ENCODE measurements at regions not wholly inside any gene's neighbourhood (a gene's known extent, or its start where the extent isn't known, plus 50 kb on each side); places are given as distances from the start of the nearest gene placed in this dataset.
"Not testable (repeated sequence)": the region's sequence is repeated elsewhere in the genome, so short reads cannot be mapped to it uniquely, and the experiment has no call there.

- no peak for DNase-seq
These were observed 112.1 kb downstream of the CENPF start for GRCh38 chr1:214715126-214715525.

DNA sequence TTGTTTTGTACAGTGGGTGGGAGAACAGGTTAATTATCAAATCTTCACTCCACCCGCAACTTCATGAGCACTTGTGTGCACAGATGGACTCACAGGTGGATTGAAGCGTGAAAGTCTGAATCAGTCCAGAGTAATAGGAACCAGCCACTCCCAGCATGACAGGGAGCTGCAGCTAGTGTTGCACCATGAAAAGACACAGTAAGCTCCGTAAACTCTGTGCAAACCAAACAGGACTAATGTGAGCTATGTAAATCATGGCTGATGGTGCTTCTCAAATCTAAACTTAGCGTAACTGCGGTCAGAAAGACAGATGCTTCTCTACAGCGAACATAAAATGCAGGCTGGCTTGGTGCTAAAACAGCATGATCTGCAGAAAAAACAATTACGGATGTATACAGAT is 114.4 kb downstream of the CENPF start:
- no peak for DNase-seq

GRCh38 chr1:214718724-214719123 is 115.7 kb downstream of the CENPF start:
- no peak for DNase-seq

- DNase-seq = no peak
These were observed 116.2 kb downstream of the CENPF start for GRCh38 chr1:214719207-214719606.

DNA sequence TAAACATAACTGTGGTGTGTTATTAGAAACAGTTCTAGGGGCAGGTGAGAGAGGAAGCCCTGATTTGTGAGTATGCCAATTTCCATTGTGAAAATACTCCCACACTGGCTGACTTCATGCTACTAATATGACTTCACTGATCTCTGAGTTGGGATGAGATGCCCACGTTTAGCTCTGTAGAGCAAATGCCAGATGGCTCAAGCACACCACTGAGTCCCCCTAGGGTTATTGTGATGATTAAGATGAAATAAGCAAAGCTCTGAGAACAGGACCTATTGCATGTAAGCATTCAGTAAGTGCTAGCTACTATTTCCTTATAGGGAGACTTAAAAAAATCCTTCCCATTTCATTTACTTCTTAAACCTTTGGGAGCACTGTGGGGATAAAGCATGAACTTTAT is 117.6 kb downstream of the CENPF start:
- no peak for DNase-seq

DNA sequence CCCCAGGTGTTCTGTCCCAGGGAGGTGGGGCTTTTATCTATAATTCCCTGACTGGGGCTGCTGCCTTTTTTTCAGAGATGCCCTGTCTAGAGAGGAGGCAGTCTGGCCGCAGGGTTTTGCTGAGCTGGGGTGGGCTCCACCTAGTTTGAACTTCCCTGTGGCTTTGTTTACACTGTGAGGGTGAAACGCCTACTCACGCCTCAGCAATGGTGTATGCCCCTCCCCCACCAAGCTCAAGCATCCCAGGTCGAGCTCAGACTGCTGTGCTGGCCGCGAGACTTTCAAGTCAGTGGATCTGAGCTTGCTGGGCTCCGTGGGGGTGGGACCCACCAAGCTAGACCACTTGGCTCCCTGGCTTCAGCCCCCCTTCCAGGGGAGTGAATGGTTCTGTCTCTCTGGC is 124.3 kb downstream of the CENPF start:
- DNase-seq = no peak

GRCh38 chr1:214739621-214740238 is 136.7 kb downstream of the CENPF start:
- DNase-seq = no peak

GRCh38 chr1:214740471-214740870 is 137.5 kb downstream of the CENPF start:
- DNase-seq = no peak

- DNase-seq = no peak
These were observed 144.1 kb downstream of the CENPF start for GRCh38 chr1:214747050-214747635.

DNA sequence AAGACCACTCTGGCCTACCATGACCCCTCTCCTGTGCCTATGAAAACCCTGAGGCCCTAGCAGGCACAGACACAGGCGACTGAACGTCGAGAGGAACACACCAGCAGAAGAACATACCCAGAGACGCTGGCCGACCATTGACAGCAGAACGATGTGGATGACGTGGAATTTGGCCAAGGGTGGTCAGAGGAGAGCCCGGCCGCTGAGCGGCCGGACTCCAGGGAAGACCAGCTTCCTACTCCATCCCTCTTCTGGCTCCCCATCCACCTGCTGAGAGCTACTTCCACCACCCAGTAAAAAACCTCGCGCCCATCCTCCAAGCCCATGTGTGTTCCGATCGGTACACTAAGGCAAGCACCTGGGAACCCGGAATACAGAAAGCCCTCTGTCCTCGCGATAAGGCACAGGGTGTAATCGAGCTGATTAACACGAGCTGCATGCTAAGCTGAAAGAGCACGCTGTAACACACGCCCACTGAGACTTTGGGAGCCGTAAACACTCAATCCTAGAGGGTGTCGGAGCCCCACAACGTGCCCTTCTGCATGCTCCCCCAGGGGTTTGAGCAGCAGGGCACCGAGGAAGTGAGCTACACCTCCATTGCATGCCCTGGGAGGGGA is 150.3 kb downstream of the CENPF start:
- peak; percentile 0 for DNase-seq

DNA sequence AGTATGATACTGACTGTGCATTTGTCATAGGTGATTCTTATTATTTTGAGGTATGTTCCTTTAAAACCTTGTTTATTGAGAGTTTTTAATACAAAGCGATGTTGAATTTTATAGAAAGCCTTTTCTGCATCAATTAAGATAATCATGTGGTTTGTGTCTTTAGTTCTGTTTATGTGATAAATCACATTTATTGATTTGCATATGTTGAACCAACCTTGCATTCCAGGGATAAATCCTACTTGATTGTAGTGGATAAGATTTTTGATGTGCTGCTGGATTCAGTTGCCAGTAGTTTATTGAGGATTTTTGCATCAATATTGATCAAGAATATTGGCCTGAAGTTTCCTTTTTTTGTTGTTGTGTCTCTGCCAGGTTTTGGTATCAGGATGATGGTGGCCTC is 158.0 kb downstream of the CENPF start:
- DNase-seq = no peak

GRCh38 chr1:214762902-214763301 is 159.9 kb downstream of the CENPF start:
- no peak for DNase-seq

GRCh38 chr1:214764502-214764901 is 161.5 kb downstream of the CENPF start:
- no peak for DNase-seq

GRCh38 chr1:214767221-214767620 is 164.2 kb downstream of the CENPF start:
- DNase-seq = no peak

- not testable (repeated sequence) for DNase-seq
These were observed 166.7 kb downstream of the CENPF start for GRCh38 chr1:214769666-214770065.

DNA sequence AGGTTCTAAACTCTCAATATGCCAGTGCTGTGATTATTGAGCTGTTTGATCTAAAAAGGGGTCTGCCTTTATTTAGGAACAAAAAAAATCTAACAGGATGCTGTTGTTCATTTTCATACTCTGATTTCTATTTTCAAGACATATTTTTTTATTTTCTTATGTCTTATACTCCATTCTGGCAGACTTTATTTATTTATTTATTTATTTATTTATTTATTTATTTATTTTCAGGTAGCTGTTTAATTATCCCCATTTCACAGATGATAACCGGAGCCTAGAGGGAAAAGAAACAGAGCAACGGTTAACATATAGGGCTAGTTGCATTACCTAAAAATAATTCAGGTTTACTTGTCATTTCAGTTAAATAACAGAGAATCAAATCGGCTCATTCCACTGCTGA is 174.4 kb downstream of the CENPF start:
- DNase-seq = no peak

DNA sequence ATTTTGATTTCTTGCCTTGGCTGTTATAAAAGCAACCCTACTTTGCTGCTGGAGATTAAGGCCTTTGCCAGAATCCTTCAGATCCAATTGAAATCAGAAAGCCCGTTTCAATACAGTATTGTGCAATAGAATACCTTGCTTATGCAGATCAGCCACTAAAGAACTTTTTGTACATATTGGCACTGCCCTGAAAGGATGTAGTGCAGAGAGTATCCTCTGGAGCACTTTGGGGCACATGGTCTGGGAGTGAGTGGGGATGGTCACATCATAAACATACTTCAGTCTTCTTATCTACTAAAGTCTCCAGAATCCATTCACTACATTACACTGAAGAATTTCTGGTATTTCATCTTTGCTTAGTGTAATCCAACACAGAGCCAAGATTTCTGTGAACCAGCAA is 189.0 kb downstream of the CENPF start:
- DNase-seq = no peak

DNA sequence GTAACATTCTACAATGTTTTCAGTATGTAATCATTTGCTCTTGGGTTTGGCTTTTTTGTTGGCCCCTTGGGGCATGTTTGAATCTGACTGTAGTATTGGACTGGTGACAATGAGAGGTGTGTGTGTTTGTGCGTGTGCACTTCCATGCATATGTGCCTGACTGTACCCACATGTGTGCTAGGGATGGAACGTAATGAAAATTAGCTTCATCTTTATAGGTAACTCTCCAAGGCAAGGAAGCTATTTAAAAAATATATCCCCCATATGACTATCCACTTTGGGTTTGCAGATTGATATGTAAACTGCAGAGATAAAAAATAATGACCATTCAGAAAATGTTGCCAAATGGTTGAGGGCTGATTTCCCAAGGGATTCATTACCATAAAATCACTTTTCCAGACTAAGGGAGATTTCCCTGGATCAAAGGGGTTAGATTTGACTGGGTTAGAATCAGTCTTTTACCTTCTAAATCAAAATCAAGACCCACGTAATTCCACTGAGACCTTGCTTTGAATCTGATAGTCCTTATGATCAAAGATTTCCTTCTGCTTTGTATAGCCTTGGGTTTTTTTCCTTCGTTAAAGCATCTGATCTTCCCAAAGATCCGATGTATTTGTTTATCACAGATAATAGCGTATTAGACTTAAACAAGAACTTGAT is 189.7 kb downstream of the CENPF start:
- no peak for DNase-seq

GRCh38 chr1:214793708-214794107 is 190.7 kb downstream of the CENPF start:
- no peak for DNase-seq

- no peak for DNase-seq
These were observed 198.2 kb downstream of the CENPF start for GRCh38 chr1:214801191-214801590.

GRCh38 chr1:214808845-214809460 is 206.0 kb downstream of the CENPF start:
- peak; percentile 46 for DNase-seq

GRCh38 chr1:214816603-214817002 is 213.6 kb downstream of the CENPF start:
- DNase-seq = no peak

- DNase-seq = no peak
These were observed 220.5 kb downstream of the CENPF start for GRCh38 chr1:214823311-214824117.
